ENCODE measurements at regions not wholly inside any gene's neighbourhood (a gene's known extent, or its start where the extent isn't known, plus 50 kb on each side); places are given as distances from the start of the nearest gene placed in this dataset.
"Not testable (repeated sequence)": the region's sequence is repeated elsewhere in the genome, so short reads cannot be mapped to it uniquely, and the experiment has no call there.

GRCh38 chr1:187928288-187928687 lies 1099.5 kb downstream of the PLA2G4A start:
- no peak for DNase-seq

- no peak for DNase-seq
Observed at GRCh38 chr1:187928696-187929095, 1099.9 kb downstream of the PLA2G4A start.

- DNase-seq: no peak
Observed at GRCh38 chr1:187931776-187932175, 1103.0 kb downstream of the PLA2G4A start.

GRCh38 chr1:187933562-187934419 lies 1105.0 kb downstream of the PLA2G4A start:
- DNase-seq: no peak

- no peak for DNase-seq
Observed at GRCh38 chr1:187936667-187937066, 1107.9 kb downstream of the PLA2G4A start.

GRCh38 chr1:187938092-187938491 lies 1109.3 kb downstream of the PLA2G4A start:
- DNase-seq: no peak

- no peak for DNase-seq
Observed at GRCh38 chr1:187942986-187943385, 1114.2 kb downstream of the PLA2G4A start.

- DNase-seq: no peak
Observed at GRCh38 chr1:187943606-187944403, 1115.1 kb downstream of the PLA2G4A start.

GRCh38 chr1:187946661-187947060 lies 1117.9 kb downstream of the PLA2G4A start:
- not testable (repeated sequence) for DNase-seq

- no peak for DNase-seq
Observed at GRCh38 chr1:187947359-187947758, 1118.6 kb downstream of the PLA2G4A start.

GRCh38 chr1:187948170-187948794 lies 1119.5 kb downstream of the PLA2G4A start:
- no peak for DNase-seq

GRCh38 chr1:187949567-187949966 lies 1120.8 kb downstream of the PLA2G4A start:
- no peak for DNase-seq

GRCh38 chr1:187951817-187952216 lies 1123.1 kb downstream of the PLA2G4A start:
- DNase-seq: no peak

- DNase-seq: no peak
Observed at GRCh38 chr1:187952446-187952845, 1123.7 kb downstream of the PLA2G4A start.

GRCh38 chr1:187956975-187957374 lies 1128.2 kb downstream of the PLA2G4A start:
- no peak for DNase-seq

- DNase-seq: no peak
Observed at GRCh38 chr1:187958207-187958606, 1129.5 kb downstream of the PLA2G4A start.

GRCh38 chr1:187959062-187959461 lies 1130.3 kb downstream of the PLA2G4A start:
- no peak for DNase-seq

GRCh38 chr1:187960125-187960638 lies 1131.4 kb downstream of the PLA2G4A start:
- DNase-seq: no peak

- DNase-seq: no peak
Observed at GRCh38 chr1:187961895-187962294, 1133.1 kb downstream of the PLA2G4A start.

- DNase-seq: peak; percentile 7
Observed at GRCh38 chr1:187971851-187972250, 1143.1 kb downstream of the PLA2G4A start.

- DNase-seq: no peak
Observed at GRCh38 chr1:187977298-187977697, 1148.5 kb downstream of the PLA2G4A start.

GRCh38 chr1:187985145-187985896 lies 1156.6 kb downstream of the PLA2G4A start:
- DNase-seq: no peak
